SU-DHL-6 (cell line): ENCODE measurements at regions not wholly inside any gene's neighbourhood (a gene's known extent, or its start where the extent isn't known, plus 50 kb on each side); places are given as distances from the start of the nearest gene placed in this dataset.
"Not testable (repeated sequence)": the region's sequence is repeated elsewhere in the genome, so short reads cannot be mapped to it uniquely, and the experiment has no call there.

Experiments
- H2AFZ ChIP-seq: fragments of 200-600 bp; sonication (generic); 2 replicates; pipeline ENCODE4 v1.6.1; 2014; ENCODE audit warnings: low read depth, mild to moderate bottlenecking, moderate library complexity, mixed read lengths, antibody characterized with exemption, low read length; ENCODE audit not compliant: severe bottlenecking
- H3F3A ChIP-seq: fragments of 200-600 bp; shearing (Covaris generic); 2 replicates; pipeline ENCODE4 v1.6.0; 2016; ENCODE audit warnings: antibody characterized with exemption, mild to moderate bottlenecking; ENCODE audit not compliant: insufficient read depth
- H3K27ac ChIP-seq: fragments of 200-600 bp; sonication (generic); 2 replicates; pipeline ENCODE4 v1.5.1; 2016; ENCODE audit warnings: low read depth, mild to moderate bottlenecking, low read length, moderate library complexity, mixed read lengths
- H3K27me3 ChIP-seq: fragments of 200-600 bp; sonication (generic), shearing (Covaris generic); 2 replicates; pipeline ENCODE4 v1.6.0; 2014; ENCODE audit warnings: mild to moderate bottlenecking, low read length
- H3K36me3 ChIP-seq: fragments of 200-600 bp; sonication (generic); 2 replicates; pipeline ENCODE4 v1.6.1; 2014; ENCODE audit warnings: mild to moderate bottlenecking, low read length, mixed read lengths
- H3K4me2 ChIP-seq: fragments of 300-600, 200-600 bp; shearing (Covaris generic), sonication (generic); 2 replicates; pipeline ENCODE4 v1.6.0; 2014; ENCODE audit warnings: low read length, low read depth, mild to moderate bottlenecking; ENCODE audit not compliant: poor library complexity, severe bottlenecking
- H3K4me3 ChIP-seq: fragments of 200-600 bp; sonication (generic); 2 replicates; pipeline ENCODE4 v1.5.1; 2014; ENCODE audit warnings: antibody characterized with exemption, low read length, mild to moderate bottlenecking, mixed read lengths; ENCODE audit not compliant: insufficient read depth, poor library complexity, severe bottlenecking
- H3K79me2 ChIP-seq: fragments of 200-600 bp; sonication (generic); 2 replicates; pipeline ENCODE4 v1.6.1; 2014; ENCODE audit warnings: mild to moderate bottlenecking, low read length, moderate library complexity; ENCODE audit not compliant: insufficient read depth
- H3K9ac ChIP-seq: fragments of 200-600 bp; sonication (generic); 2 replicates; pipeline ENCODE4 v1.7.0; 2014; ENCODE audit warnings: mild to moderate bottlenecking, low read length
- H3K9me2 ChIP-seq: fragments of 200-600 bp; sonication (generic); replicated peaks from 2 replicates; pipeline ENCODE4 v1.6.1; 2014; ENCODE audit warnings: low read length; ENCODE audit not compliant: insufficient read depth
- H3K9me3 ChIP-seq: fragments of 200-600 bp; sonication (generic); 2 replicates; pipeline ENCODE4 v1.6.1; 2014; ENCODE audit warnings: low read length, mixed read lengths; ENCODE audit not compliant: insufficient read depth
- H4K20me1 ChIP-seq: fragments of 200-600 bp; sonication (generic); 2 replicates; pipeline ENCODE4 v1.6.1; 2014; ENCODE audit warnings: low read depth, mild to moderate bottlenecking, antibody characterized with exemption, low read length, moderate library complexity, mixed read lengths
- CTCF ChIP-seq: fragments of 200-600 bp; sonication (generic); IDR thresholded peaks from one replicate; pipeline ENCODE4 v1.5.1; 2017; ENCODE audit warnings: antibody characterized with exemption, mild to moderate bottlenecking, low read length, moderate library complexity; ENCODE audit not compliant: insufficient read depth, poor library complexity, severe bottlenecking
- EZH2phosphoT487 ChIP-seq: fragments of 200-600 bp; sonication (generic), shearing (Covaris generic); conservative IDR thresholded peaks from 2 replicates; pipeline ENCODE4 v1.6.1; 2018; ENCODE audit warnings: mild to moderate bottlenecking, antibody characterized with exemption, low read length, moderate library complexity, mixed read lengths

DNA sequence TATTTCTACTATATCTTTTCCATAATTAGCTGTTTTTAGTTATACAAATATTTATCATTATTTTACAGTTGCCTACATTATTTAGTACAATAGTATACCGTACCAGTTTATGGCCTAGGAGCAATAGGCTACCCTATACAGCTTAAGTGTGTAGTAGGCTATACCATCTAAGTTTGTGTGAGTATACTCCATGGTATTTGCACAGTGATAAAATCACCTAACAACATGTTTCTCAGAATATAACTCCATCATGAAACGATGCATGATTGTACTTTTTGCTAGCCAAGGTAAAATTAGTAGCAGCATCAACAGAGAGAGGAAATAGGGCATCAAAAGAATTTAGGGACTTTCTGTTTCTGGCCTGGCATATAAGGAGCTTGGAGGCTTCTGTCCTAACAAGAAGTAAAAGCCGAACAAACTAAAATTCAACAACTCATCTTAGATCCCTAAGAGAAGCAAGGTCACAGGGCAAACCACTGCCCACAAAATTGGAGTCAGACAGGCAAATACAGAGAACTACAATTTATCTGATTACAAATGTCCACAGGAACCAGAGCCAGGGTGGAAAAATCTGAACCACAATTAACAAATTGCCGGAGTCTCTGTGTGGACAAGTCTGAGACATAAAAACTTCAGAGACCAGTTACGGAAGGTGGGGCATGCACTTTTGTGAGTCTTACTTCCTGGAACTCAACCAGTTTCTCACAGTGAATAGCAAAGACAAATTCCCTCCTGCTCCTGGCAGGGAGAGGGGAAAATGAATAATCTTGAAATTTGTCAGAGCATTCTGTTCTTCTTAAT is 671.4 kb downstream of the RFPL4B start:
- no peaks in the 10 kb centered on the region for H3F3A ChIP-seq
- H4K20me1 ChIP-seq, result no peaks in the 10 kb centered on the region
- H3K9ac ChIP-seq, result no peak overlapping the region
- no peak overlapping the region for H2AFZ ChIP-seq
- no peaks in the 10 kb centered on the region for H3K79me2 ChIP-seq
- H3K9me2 ChIP-seq, result no peaks in the 10 kb centered on the region
- H3K27ac ChIP-seq, result no peak overlapping the region
- H3K9me3 ChIP-seq, result no peaks in the 10 kb centered on the region
- H3K4me2 ChIP-seq, result no peak overlapping the region
- H3K4me3 ChIP-seq, result no peak overlapping the region
- H3K36me3 ChIP-seq, result no peaks in the 10 kb centered on the region
- no peaks in the 10 kb centered on the region for H3K27me3 ChIP-seq
- no peak for TF ChIP-seq CTCF
- no peak for TF ChIP-seq EZH2phosphoT487

- Histone ChIP-seq H3K9me2 (no peaks in the 10 kb centered on the region), H3F3A (no peaks in the 10 kb centered on the region), H2AFZ (no peak overlapping the region), H3K27ac (no peak overlapping the region), H3K79me2 (no peaks in the 10 kb centered on the region), H4K20me1 (no peaks in the 10 kb centered on the region), H3K4me2 (no peak overlapping the region), H3K36me3 (no peaks in the 10 kb centered on the region), H3K9me3 (no peaks in the 10 kb centered on the region), H3K9ac (no peak overlapping the region), H3K4me3 (no peak overlapping the region), H3K27me3 (no peaks in the 10 kb centered on the region)
- TF ChIP-seq CTCF, result no peak
- TF ChIP-seq EZH2phosphoT487, result no peak
These were observed 672.0 kb downstream of the RFPL4B start for GRCh38 chr6:113019176-113019575.

GRCh38 chr6:113027780-113028179 is 680.6 kb downstream of the RFPL4B start:
- H3K4me3 ChIP-seq, result no peak overlapping the region
- H3K79me2 ChIP-seq, result no peaks in the 10 kb centered on the region
- no peak overlapping the region for H3K4me2 ChIP-seq
- H3K9me2 ChIP-seq, result no peaks in the 10 kb centered on the region
- no peak overlapping the region for H2AFZ ChIP-seq
- H3K9ac ChIP-seq, result no peak overlapping the region
- no peaks in the 10 kb centered on the region for H4K20me1 ChIP-seq
- no peaks in the 10 kb centered on the region for H3F3A ChIP-seq
- H3K36me3 ChIP-seq, result no peaks in the 10 kb centered on the region
- no peak overlapping the region for H3K27ac ChIP-seq
- H3K27me3 ChIP-seq, result no peaks in the 10 kb centered on the region
- TF ChIP-seq CTCF (no peak), EZH2phosphoT487 (no peak)
- no peaks in the 10 kb centered on the region for H3K9me3 ChIP-seq

GRCh38 chr6:113029161-113029560 is 682.0 kb downstream of the RFPL4B start:
- not testable (repeated sequence) for H3K4me3 ChIP-seq, H3F3A ChIP-seq, H2AFZ ChIP-seq, H3K4me2 ChIP-seq, H3K79me2 ChIP-seq, H3K9me2 ChIP-seq, H3K9me3 ChIP-seq, H3K27me3 ChIP-seq, H3K36me3 ChIP-seq, H3K27ac ChIP-seq, H3K9ac ChIP-seq, H4K20me1 ChIP-seq
